Left cardiac atrium (tissue), 4 donors: ENCODE measurements at regions not wholly inside any gene's neighbourhood (a gene's known extent, or its start where the extent isn't known, plus 50 kb on each side); places are given as distances from the start of the nearest gene placed in this dataset.
A peak's percentile ranks its signal among the peaks of the same experiment; 100 is the strongest.
"Not testable (repeated sequence)": the region's sequence is repeated elsewhere in the genome, so short reads cannot be mapped to it uniquely, and the experiment has no call there.

Experiments used
- ATAC-seq, 2 donors: fragments of 200-7000 bp; cut with Tn5 transposase; one replicate each; pipeline ENCODE4 v1.9.1; 2020; ENCODE audit warnings: mild to moderate bottlenecking in 2 of 2, moderate library complexity in 2 of 2
- DNase-seq: peaks from one replicate; pipeline ENCODE4 v3.0.0-alpha.2; 2020
- intact Hi-C, 2 donors: fragments of 100-400 bp; cut with DNase I; formaldehyde crosslinking; loops; one replicate each; pipeline versions ENCODE4 v1.14.1 to v1.15.1; 2022 to 2023
- donor health status: DM: no; HTN: yes; CAD: no.
- donor health status: DM: no; HTN: yes; CAD: no; lungs with severe emphysema.
- donor health status: DM: yes; HTN: yes; CAD: no.
- donor health status: Dilated cardiomyopathy.

- DNase-seq (no peak), ATAC-seq (peak; percentile 12 to 85)
- intact Hi-C loops = no loop called here
Observed at GRCh38 chr12:13442457-13442856, 245.9 kb downstream of the EMP1 start.

- ATAC-seq (no peak), DNase-seq (no peak)
- intact Hi-C loops = no loop called here
Observed at GRCh38 chr12:13440844-13441243, 244.3 kb downstream of the EMP1 start.

DNA sequence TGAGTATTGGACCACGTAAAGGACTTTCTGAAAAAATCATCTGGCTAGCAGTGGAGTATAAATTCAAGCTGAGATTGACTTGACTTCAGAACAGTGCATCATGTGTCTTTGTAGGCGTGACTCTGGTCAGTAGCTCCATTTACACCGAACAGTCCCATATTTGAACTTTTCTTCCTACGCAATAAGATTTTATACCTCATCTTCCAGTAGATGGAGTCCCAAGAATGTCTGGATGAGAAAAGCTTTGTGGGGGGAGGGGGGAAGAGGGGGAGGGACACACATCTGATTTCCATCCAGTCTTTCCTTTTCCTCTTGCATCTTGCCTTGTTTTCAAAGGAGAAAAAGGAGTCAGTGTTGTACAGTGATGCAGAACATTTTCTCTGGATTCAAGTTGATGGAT is 241.0 kb downstream of the EMP1 start:
- no peak for DNase-seq
- intact Hi-C loops = no loop called here
- no peak for ATAC-seq

DNA sequence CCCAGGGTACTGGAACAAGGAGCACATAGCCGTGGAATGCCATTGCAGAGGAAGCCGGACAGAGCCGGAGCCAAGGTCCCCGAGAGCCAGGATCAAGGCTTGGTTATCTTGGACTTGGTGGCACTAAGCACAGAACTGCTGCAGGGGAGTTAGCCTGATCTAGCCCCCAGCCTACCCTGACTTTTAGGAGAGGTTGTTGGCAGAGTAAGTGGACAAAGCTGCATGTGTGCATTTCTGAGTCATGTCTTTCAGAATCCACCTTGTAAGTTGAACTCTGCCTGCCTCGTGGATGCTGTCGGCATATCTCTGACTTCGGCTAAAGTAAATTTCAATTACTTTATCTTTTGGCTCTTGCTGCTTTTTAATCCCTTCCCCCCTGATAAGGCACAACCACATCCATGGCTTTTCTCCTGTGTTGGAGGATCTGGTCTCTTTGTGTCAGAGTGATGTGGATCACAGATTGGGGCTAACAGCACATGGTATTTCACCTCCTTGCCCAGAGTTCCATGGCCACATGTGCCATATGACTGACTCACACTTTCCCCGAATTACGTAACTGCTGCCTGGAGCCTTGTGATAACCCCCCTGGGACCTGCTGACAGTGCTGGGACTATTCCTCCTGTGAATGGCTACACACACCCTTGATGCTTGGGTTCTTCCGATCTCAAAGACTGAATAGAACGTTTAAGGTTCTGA is 240.3 kb downstream of the EMP1 start:
- intact Hi-C loops = no loop called here
- peak; percentile 41 for DNase-seq
- peak; percentile 84 to 87 for ATAC-seq

- intact Hi-C loops = no loop called here
- no peak for DNase-seq
- ATAC-seq = no peak
Observed at GRCh38 chr12:13436182-13436581, 239.7 kb downstream of the EMP1 start.

DNA sequence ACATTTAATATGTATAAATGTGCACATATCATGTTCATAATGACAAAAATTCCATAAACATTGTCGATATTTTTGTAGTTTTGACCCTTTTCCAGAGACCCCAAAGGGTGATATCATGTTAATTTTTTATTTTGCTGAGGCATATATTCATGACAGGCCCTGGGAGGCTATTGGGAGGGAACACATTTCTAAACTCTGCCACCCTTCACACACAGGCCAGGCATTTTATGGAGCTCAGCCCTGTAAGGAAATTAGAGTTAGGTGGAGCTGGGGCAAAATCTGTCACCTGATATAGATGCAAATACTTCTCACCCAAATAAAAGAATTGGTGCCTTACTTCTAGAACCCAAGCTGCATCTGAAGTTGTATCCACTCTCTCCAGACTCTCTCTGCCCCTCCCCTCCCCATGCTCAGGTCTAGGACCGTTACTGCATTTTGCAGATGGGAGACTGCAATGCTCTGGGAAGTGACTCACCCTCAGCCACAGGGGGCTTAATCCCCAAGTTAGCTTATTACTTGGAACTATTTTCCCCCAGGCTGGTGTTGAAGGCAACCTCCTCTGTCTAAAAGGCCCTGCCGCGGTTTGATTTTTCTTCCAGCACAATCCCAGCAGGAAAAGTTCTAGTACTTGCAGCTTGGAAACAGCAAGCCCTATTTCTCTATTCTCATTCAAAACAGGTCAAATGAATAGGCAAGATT is 238.9 kb downstream of the EMP1 start:
- no peak for DNase-seq
- intact Hi-C loops = no loop called here
- ATAC-seq = no peak

- ATAC-seq (no peak), DNase-seq (no peak)
- intact Hi-C loops = no loop called here
Observed at GRCh38 chr12:13433768-13434167, 237.2 kb downstream of the EMP1 start.

DNA sequence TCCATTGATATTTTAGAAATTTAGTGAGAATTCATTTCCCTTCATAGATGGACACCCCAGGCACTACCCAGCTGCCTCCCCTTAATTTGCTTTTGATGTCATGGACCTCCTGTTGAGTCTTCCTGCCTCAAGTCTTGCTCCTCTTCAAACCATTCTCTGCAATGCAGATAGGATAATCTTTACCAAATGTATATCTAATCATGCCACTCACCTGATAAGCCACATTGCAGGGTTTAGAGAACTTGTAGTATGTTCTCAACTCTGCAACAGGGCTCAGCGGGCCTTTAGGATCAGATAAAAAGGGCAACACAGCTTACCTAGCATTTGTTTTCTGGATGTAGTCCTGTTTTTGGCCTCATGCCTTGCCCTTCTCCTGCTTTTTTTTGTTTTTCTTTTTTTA is 234.5 kb downstream of the EMP1 start:
- no peak for DNase-seq
- intact Hi-C loops = no loop called here
- ATAC-seq = no peak

GRCh38 chr12:13428538-13429265 is 232.2 kb downstream of the EMP1 start:
- intact Hi-C loops = no loop called here
- ATAC-seq (no peak), DNase-seq (no peak)

- DNase-seq (no peak), ATAC-seq (no peak)
- intact Hi-C loops = no loop called here
Observed at GRCh38 chr12:13425766-13426165, 229.2 kb downstream of the EMP1 start.

GRCh38 chr12:13422291-13422690 is 225.8 kb downstream of the EMP1 start:
- ATAC-seq (no peak), DNase-seq (no peak)
- intact Hi-C loops = no loop called here

DNA sequence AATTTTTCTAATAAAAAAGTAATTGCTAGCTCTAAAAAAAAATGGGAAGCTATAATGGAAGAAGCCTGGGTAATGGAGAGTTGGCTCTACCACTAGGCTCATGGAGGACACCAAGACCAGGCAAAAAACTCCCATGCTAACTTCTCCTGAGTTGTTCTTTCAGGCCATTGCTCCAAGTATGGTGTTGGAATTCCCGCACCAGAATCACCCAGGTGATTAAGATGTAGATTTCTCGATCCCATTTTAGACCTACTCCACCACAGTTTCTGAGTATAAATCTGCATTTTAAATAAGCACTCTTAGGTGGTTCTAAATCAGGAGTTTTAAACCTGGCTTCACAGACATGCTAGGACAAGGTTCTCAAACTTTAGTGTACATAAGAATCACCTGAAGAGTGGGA is 221.0 kb downstream of the EMP1 start:
- DNase-seq (no peak), ATAC-seq (no peak)
- intact Hi-C loops = no loop called here

DNA sequence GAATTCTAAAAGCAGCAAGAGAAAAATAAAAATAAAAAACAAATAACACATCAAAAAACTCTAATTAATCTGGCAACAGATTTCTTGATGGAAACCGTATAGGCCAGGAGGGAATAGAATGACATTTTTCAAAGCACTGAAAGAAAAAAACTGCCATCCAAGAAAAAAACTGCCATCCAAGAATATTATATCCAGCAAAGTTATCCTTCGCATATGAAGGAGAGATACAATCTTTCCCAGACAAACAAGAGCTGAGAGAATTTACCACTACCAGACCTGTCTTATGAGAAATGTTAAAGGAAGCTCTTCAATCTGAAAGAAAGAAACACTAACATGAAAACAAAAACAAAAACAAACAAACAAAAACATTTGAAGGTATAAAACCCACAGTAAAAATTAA is 214.8 kb downstream of the EMP1 start:
- DNase-seq (no peak), ATAC-seq (no peak)

DNA sequence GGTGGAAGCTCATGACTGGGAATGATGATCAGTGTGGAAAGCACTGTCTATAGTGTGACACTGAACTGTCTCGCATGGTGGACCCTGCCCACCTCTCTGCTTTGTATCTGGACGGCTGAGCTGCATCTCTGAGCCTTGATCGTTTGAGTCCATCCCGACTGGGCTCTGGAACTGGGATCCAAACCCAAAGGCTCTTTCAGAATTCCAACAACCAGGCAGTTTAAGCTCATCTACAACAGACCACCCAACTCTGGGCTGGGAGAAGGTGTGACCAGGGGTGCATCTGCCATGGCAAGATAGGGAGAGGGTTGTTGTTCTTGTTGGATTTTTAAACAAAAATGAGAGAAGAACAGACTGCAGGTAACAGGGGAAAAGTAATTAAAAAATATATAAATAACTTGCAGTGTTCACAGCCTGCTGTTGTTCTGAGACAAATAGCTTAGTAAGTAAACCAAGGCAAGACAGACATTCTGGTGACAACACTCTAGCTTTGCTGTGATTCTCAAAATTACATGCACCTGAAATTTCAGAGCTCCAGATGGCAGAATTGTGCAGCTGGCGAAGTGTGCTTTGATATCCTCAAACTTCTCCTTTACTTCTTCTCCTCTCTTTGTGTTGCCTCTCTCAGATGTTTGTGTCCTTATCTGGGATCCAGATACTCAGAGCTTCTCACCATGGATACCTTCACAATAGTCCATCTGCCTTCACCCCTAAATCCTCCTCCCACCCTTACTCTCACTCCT is 209.6 kb downstream of the EMP1 start:
- no peak for DNase-seq
- intact Hi-C loops = no loop called here
- ATAC-seq = no peak

More for the DNA sequence above, 214.8 kb downstream of the EMP1 start:
- intact Hi-C loops = no loop called here

GRCh38 chr12:13404631-13405473 is 208.3 kb downstream of the EMP1 start:
- DNase-seq (no peak), ATAC-seq (no peak)
- intact Hi-C loops = no loop called here

DNA sequence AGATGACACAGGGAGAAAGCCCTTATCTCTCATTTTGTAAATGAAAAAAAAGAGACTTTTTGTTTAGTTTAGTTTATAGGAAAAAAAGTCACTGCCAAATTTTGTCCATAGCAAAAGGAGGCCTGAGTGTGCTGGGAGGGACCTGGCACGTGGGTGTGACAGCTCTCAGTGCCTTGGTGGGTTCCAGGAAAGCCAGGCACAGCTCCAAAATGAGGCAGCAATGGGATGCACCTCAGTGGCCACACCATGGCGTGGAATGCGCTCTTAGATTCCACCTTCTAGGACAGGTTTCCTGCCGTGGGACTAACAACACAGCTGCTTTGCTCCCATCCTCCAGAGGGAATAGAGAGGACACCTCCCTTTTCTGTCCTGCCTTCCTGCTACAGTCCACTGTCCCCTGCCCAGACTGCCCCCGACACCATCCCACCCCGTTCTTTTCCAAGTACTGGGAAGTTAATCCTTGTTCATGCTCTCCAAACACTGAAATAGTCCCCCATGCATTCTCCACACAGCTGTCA is 207.6 kb downstream of the EMP1 start:
- no peak for ATAC-seq
- intact Hi-C loops = no loop called here
- DNase-seq = no peak

- intact Hi-C loops, ATAC-seq, DNase-seq: not testable (repeated sequence)
Observed at GRCh38 chr12:13391375-13391774, 194.8 kb downstream of the EMP1 start.

DNA sequence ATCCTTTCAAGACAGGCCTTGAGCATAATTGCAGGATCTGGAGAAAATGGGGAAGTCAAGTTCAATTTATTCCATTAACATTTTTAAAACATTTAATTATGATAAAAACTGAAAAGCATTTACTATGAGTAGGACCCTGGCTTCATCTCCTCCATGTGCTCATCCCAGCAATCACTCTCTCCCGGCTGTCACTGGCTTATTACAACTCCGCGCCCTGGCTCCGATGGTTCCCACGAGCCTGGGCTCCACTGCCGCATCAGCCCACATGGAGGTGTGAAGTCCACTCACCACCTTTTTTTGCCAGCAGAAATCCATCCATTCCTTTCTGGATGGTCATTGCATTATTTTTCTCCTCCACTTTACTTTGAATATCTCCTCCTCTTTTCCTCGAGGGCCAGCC is 194.4 kb downstream of the EMP1 start:
- DNase-seq (no peak), ATAC-seq (no peak)
- intact Hi-C loops = no loop called here
